ENCODE measurements at regions not wholly inside any gene's neighbourhood (a gene's known extent, or its start where the extent isn't known, plus 50 kb on each side); places are given as distances from the start of the nearest gene placed in this dataset.

GRCh38 chr5:101950019-101950418 lies 346.1 kb downstream of the SLCO4C1 start (continued):
- TF ChIP-seq CTCF (IDR thresholded peaks at IDR 0.05; ENCODE audit: control extremely low read depth in 1 of 3, insufficient read depth in 1 of 3, low read depth in 1 of 3, low read length in 3 of 3) (no peak), KDM5A (IDR thresholded peaks at IDR 0.05; ENCODE audit: low read length) (no peak), ATF3 (IDR thresholded peaks at IDR 0.05; ENCODE audit: insufficient read depth, low read depth, low read length) (no peak), CHD2 (IDR thresholded peaks at IDR 0.05; ENCODE audit: low read length) (no peak), KDM1A (IDR thresholded peaks at IDR 0.05; ENCODE audit: borderline replicate concordance, low read length) (no peak), TAF7 (optimal IDR thresholded peaks at IDR 0.05; ENCODE audit: borderline replicate concordance, low read depth, low read length) (no peak)

All from H1 (cell line).